ENCODE measurements at regions not wholly inside any gene's neighbourhood (a gene's known extent, or its start where the extent isn't known, plus 50 kb on each side); places are given as distances from the start of the nearest gene placed in this dataset.

- no peak for DNase-seq
These were observed 369.2 kb downstream of the HAO1 start for GRCh38 chr20:7571101-7571500.

- DNase-seq = no peak
These were observed 368.7 kb downstream of the HAO1 start for GRCh38 chr20:7571521-7572055.

GRCh38 chr20:7579888-7580287 is 360.4 kb downstream of the HAO1 start:
- no peak for DNase-seq

- DNase-seq = no peak
These were observed 355.1 kb downstream of the HAO1 start for GRCh38 chr20:7585126-7585679.

- no peak for DNase-seq
These were observed 353.8 kb downstream of the HAO1 start for GRCh38 chr20:7586481-7586880.

GRCh38 chr20:7589164-7589563 is 351.1 kb downstream of the HAO1 start:
- DNase-seq = no peak

GRCh38 chr20:7596541-7596940 is 343.7 kb downstream of the HAO1 start:
- DNase-seq = no peak

- no peak for DNase-seq
These were observed 338.8 kb downstream of the HAO1 start for GRCh38 chr20:7601431-7601830.

- no peak for DNase-seq
These were observed 333.3 kb downstream of the HAO1 start for GRCh38 chr20:7606941-7607340.

GRCh38 chr20:7608250-7608649 is 332.0 kb downstream of the HAO1 start:
- DNase-seq = no peak

GRCh38 chr20:7609251-7609650 is 331.0 kb downstream of the HAO1 start:
- DNase-seq = no peak

- DNase-seq = no peak
These were observed 329.6 kb downstream of the HAO1 start for GRCh38 chr20:7610681-7611080.

- no peak for DNase-seq
These were observed 322.5 kb downstream of the HAO1 start for GRCh38 chr20:7617797-7618196.

- DNase-seq = no peak
These were observed 317.8 kb downstream of the HAO1 start for GRCh38 chr20:7622399-7622961.

GRCh38 chr20:7624886-7625285 is 315.4 kb downstream of the HAO1 start:
- no peak for DNase-seq

GRCh38 chr20:7627734-7628663 is 312.3 kb downstream of the HAO1 start:
- DNase-seq = no peak

GRCh38 chr20:7629880-7630279 is 310.4 kb downstream of the HAO1 start:
- no peak for DNase-seq

- DNase-seq = no peak
These were observed 303.1 kb downstream of the HAO1 start for GRCh38 chr20:7637184-7637583.

- DNase-seq = no peak
These were observed 290.0 kb downstream of the HAO1 start for GRCh38 chr20:7650086-7650879.

GRCh38 chr20:7654231-7654630 is 286.0 kb downstream of the HAO1 start:
- DNase-seq = no peak

GRCh38 chr20:7656687-7657467 is 283.4 kb downstream of the HAO1 start:
- DNase-seq = no peak

GRCh38 chr20:7657569-7657968 is 282.7 kb downstream of the HAO1 start:
- no peak for DNase-seq
